ENCODE measurements at regions not wholly inside any gene's neighbourhood (a gene's known extent, or its start where the extent isn't known, plus 50 kb on each side); places are given as distances from the start of the nearest gene placed in this dataset.

GRCh38 chr15:98202256-98202655 is 241.8 kb downstream of the ARRDC4 start:
- ChIA-PET POLR2A (no interaction called here), CTCF (interaction anchor here (1.0 kb wide), 1 partner anchor 24 kb away, joined by 3 read pairs; no protein-coding TSS in a partner anchor)
- ATAC-seq (no peak), DNase-seq (ENCODE audit: low spot score) (no peak)
- Mint-ChIP-seq H3K4me3 (no peak overlapping the region), H3K9me3 (no peaks in the 10 kb centered on the region), H3K4me1 (peaks cover 6% of the 10 kb centered on the region), H3K27me3 (ENCODE audit: low read depth) (no peaks in the 10 kb centered on the region), H3K36me3 (no peaks in the 10 kb centered on the region), H3K27ac (no peak overlapping the region)
- TF ChIP-seq PREB (CRISPR knock-in tag; IDR thresholded peaks at IDR 0.05; ENCODE audit: borderline replicate concordance) = no peak
- TF ChIP-seq RORB (CRISPR knock-in tag; IDR thresholded peaks at IDR 0.05) = no peak
- TF ChIP-seq ERG (CRISPR knock-in tag; IDR thresholded peaks at IDR 0.05) = no peak
- no peak for TF ChIP-seq TCF7 (CRISPR knock-in tag; IDR thresholded peaks at IDR 0.05; ENCODE audit: low read depth)
- no peak for TF ChIP-seq FOXP4 (CRISPR knock-in tag; IDR thresholded peaks at IDR 0.05)
- TF ChIP-seq E2F4 (CRISPR knock-in tag; IDR thresholded peaks at IDR 0.05; ENCODE audit: borderline replicate concordance, low read depth) = no peak

- ATAC-seq (no peak), DNase-seq (ENCODE audit: low spot score) (no peak)
- no peaks in the 10 kb centered on the region for H3K36me3 Mint-ChIP-seq
- no peak overlapping the region for H3K27ac Mint-ChIP-seq
- no peaks in the 10 kb centered on the region for H3K27me3 Mint-ChIP-seq (ENCODE audit: low read depth)
- no peaks in the 10 kb centered on the region for H3K9me3 Mint-ChIP-seq
- ChIA-PET POLR2A (no interaction called here), CTCF (no interaction called here)
- H3K4me3 Mint-ChIP-seq = no peak overlapping the region
- H3K4me1 Mint-ChIP-seq = peaks cover 6% of the 10 kb centered on the region
- no peak for TF ChIP-seq MYBL2 (CRISPR knock-in tag; IDR thresholded peaks at IDR 0.05)
- no peak for TF ChIP-seq PREB (CRISPR knock-in tag; IDR thresholded peaks at IDR 0.05; ENCODE audit: borderline replicate concordance)
- no peak for TF ChIP-seq AR (CRISPR knock-in tag; IDR thresholded peaks at IDR 0.05)
- TF ChIP-seq ATF6 (CRISPR knock-in tag; IDR thresholded peaks at IDR 0.05) = no peak
- no peak for TF ChIP-seq ATF3 (CRISPR knock-in tag; conservative IDR thresholded peaks at IDR 0.05)
- no peak for TF ChIP-seq MXD4 (CRISPR knock-in tag; IDR thresholded peaks at IDR 0.05; ENCODE audit: borderline replicate concordance)
- no peak for TF ChIP-seq CREB1 (CRISPR knock-in tag; IDR thresholded peaks at IDR 0.05)
- TF ChIP-seq ZNF416 (CRISPR knock-in tag; IDR thresholded peaks at IDR 0.05) = no peak
- TF ChIP-seq E2F4 (CRISPR knock-in tag; IDR thresholded peaks at IDR 0.05; ENCODE audit: borderline replicate concordance, low read depth) = no peak
- TF ChIP-seq USF2 (CRISPR knock-in tag; IDR thresholded peaks at IDR 0.05) = no peak
- no peak for TF ChIP-seq NFE2L1 (CRISPR knock-in tag; IDR thresholded peaks at IDR 0.05)
- TF ChIP-seq USF1 (CRISPR knock-in tag; IDR thresholded peaks at IDR 0.05) = no peak
- TF ChIP-seq GABPB1 (CRISPR knock-in tag; IDR thresholded peaks at IDR 0.05) = no peak
These were observed 243.6 kb downstream of the ARRDC4 start for GRCh38 chr15:98203872-98204660.

Measured in WTC11 (cell line).